Heart left ventricle (tissue), 13 donors: ENCODE measurements at regions not wholly inside any gene's neighbourhood (a gene's known extent, or its start where the extent isn't known, plus 50 kb on each side); places are given as distances from the start of the nearest gene placed in this dataset.

ENCODE experiments used
- POLR2A ChIP-seq, 2 donors: fragments of 450-650 bp; IDR thresholded peaks; one replicate each; pipeline ENCODE4 v1.6.1; 2017; ENCODE audit warnings: antibody characterized with exemption in 2 of 2, mild to moderate bottlenecking in 2 of 2, moderate library complexity in 2 of 2
- TF ChIP-seq, protein P1 (sequence below), 12 donors: fragments of 200-600 bp; sonication (generic) in 4 of 12; IDR thresholded peaks; one replicate each; pipeline versions ENCODE4 v1.5.0 to v1.8.0; 2018 to 2022; ENCODE audit warnings: antibody characterized with exemption in 12 of 12, mild to moderate bottlenecking in 5 of 12
- donor health status: ischemic (EF 13 %, LVEDD 7.1; RV severe dilation, severe dysfunction).
- donor health status: DM: no; HTN: yes; CAD: no.
- donor health status: DM: no; HTN: no; CAD: no.
- donor health status: ischemic (EF 25% LVEDD 6.9; RV normal size, moderate dysfunction).
- donor health status: ischemic (EF 25% LVEDD 5.7; RV mildly dilated, moderate dysfunction).
- donor health status: ischemic (EF 35%, LVEDD 5.7; RV mildly dilated, moderate dysfunction).
- donor health status: nonischemic (EF 11% LVEDD 7.7; RV severe dilation, severe dysfunction).
- donor health status: DM: yes; HTN: yes; CAD: no.
- donor health status: PGD.
- donor health status: ischemic (EF 29% LVEDD 5.4; RV normal size, mild dysfunction).
- donor health status: nonischemic (EF 23%, LVEDD 6.1; RV moderate dilation, normal function).

DNA sequence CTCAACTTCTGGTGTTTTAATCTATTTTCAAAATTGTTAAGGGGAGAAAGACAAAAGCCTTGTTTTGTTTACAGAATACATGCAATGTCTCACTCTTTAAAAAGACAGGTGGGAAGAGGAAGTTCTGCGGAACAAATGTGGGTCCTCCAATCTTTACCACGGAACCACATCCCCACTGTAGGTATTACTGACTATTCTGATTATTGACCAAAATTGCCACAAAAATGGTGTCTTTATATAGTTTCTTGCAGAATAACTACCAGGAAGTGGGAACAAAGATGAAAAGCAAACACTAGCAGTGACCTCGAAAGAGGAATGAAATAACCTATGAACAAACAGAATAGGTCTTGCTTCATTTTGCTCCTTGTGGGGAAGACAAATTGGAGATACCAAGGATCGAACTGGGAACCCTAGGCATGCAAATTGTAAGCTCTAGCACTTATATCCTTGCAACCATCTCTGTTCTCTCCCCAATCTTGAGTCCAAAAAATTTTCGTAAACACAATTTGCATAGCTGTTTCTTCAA lies 106.7 kb downstream of the GPX5 start:
- no peak for TF ChIP-seq POLR2A (IDR thresholded peaks at IDR 0.05)
- TF ChIP-seq, protein P1, sequence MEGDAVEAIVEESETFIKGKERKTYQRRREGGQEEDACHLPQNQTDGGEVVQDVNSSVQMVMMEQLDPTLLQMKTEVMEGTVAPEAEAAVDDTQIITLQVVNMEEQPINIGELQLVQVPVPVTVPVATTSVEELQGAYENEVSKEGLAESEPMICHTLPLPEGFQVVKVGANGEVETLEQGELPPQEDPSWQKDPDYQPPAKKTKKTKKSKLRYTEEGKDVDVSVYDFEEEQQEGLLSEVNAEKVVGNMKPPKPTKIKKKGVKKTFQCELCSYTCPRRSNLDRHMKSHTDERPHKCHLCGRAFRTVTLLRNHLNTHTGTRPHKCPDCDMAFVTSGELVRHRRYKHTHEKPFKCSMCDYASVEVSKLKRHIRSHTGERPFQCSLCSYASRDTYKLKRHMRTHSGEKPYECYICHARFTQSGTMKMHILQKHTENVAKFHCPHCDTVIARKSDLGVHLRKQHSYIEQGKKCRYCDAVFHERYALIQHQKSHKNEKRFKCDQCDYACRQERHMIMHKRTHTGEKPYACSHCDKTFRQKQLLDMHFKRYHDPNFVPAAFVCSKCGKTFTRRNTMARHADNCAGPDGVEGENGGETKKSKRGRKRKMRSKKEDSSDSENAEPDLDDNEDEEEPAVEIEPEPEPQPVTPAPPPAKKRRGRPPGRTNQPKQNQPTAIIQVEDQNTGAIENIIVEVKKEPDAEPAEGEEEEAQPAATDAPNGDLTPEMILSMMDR (IDR thresholded peaks at IDR 0.05), result no peak
